HepG2 (cell line): ENCODE measurements at regions not wholly inside any gene's neighbourhood (a gene's known extent, or its start where the extent isn't known, plus 50 kb on each side); places are given as distances from the start of the nearest gene placed in this dataset.

Experiments used
- ATAC-seq: fragments of 200-7000 bp; cut with Tn5 transposase; 3 replicates; pipeline ENCODE4 v1.9.1; 2020; ENCODE audit warnings: mild to moderate bottlenecking, moderate library complexity
- BruUV-seq: library from RNA; stranded (reverse); fragments of 400-500 nt; replicated peaks from 2 replicates; lab custom pipeline; 2021; lab: Mats Ljungman, UMichigan
- CTCF ChIA-PET: fragments of 300-600 bp; formaldehyde crosslinking; extraction: SDS; loops from one replicate; lab custom pipeline; 2021; ENCODE audit warnings: low total read pairs, inconsistent platforms, low intra/inter-chr PET ratio; lab: Yijun Ruan, JAX
- POLR2A ChIA-PET: fragments of 350-600 bp; sonication (Branson Sonifier 250); formaldehyde crosslinking; loops from one replicate; lab custom pipeline; 2020; ENCODE audit warnings: antibody characterized with exemption, inconsistent platforms; lab: Yijun Ruan, JAX
- DNase-seq: peaks from one replicate; pipeline ENCODE4 v3.0.0-alpha.2; 2015; ENCODE audit warnings: low spot score
- FAIRE-seq: peaks from 3 replicates; lab custom pipeline; 2011; peaks lifted over from hg19 to GRCh38; lab: Jason Lieb, UNC
- H2AFZ ChIP-seq: one replicate; pipeline ENCODE4 v1.6.1; 2011; ENCODE audit warnings: low read length, inconsistent platforms
- H3K27ac ChIP-seq: fragments of 300-600 bp; 3 replicates; pipeline ENCODE4 v1.8.0; 2011; ENCODE audit warnings: mixed run types, mild to moderate bottlenecking, mixed read lengths, low read length, inconsistent platforms; ENCODE audit not compliant: insufficient read depth; ENCODE audit errors: extremely low read length
- H3K27me3 ChIP-seq, 2 experiments: fragments of 200-600 bp in 1 of 2; 2 replicates in 1 of 2; 3 replicates in 1 of 2; pipeline versions ENCODE4 v1.6.0 to v1.8.0; 2011; ENCODE audit warnings: low read length in 2 of 2, mild to moderate bottlenecking in 2 of 2, moderate library complexity in 2 of 2, inconsistent platforms in 1 of 2; ENCODE audit not compliant: insufficient read depth in 2 of 2, control insufficient read depth in 1 of 2
- H3K36me3 ChIP-seq, 2 experiments: fragments of 200-600 bp in 1 of 2; replicated peaks in 1 of 2; 2 replicates in 1 of 2; 3 replicates in 1 of 2; pipeline versions ENCODE4 v1.5.1 to v1.8.0; 2011; ENCODE audit warnings: low read length in 2 of 2, inconsistent platforms in 1 of 2; ENCODE audit not compliant: insufficient read depth in 2 of 2, control insufficient read depth in 1 of 2
- H3K4me1 ChIP-seq: 2 replicates; pipeline ENCODE4 v1.5.1; 2012; ENCODE audit warnings: low read length, inconsistent platforms; ENCODE audit not compliant: insufficient read depth
- H3K4me2 ChIP-seq: 2 replicates; pipeline ENCODE4 v1.6.0; 2011; ENCODE audit warnings: low read depth, low read length, inconsistent platforms
- H3K4me3 ChIP-seq, 3 experiments: fragments of 200-600 bp in 1 of 3; sonication (generic), shearing (Covaris generic) in 1 of 3; replicated peaks in 1 of 3; 2 replicates each; pipeline ENCODE4 v1.5.1; 2011 to 2016; ENCODE audit warnings: low read length in 3 of 3, inconsistent platforms in 2 of 3, low read depth in 2 of 3, mild to moderate bottlenecking in 2 of 3, control low read depth in 1 of 3, mixed read lengths in 1 of 3; ENCODE audit not compliant: insufficient read depth in 1 of 3
- H3K79me2 ChIP-seq: one replicate; pipeline ENCODE4 v1.6.1; 2011; ENCODE audit warnings: low read length, inconsistent platforms; ENCODE audit not compliant: insufficient read depth
- H3K9ac ChIP-seq: 2 replicates; pipeline ENCODE4 v1.6.0; 2011; ENCODE audit warnings: mild to moderate bottlenecking, low read depth, low read length, inconsistent platforms; ENCODE audit not compliant: insufficient read depth
- H3K9me3 ChIP-seq: 2 replicates; pipeline ENCODE4 v1.5.1; 2012; ENCODE audit warnings: mild to moderate bottlenecking, low read length
- H4K20me1 ChIP-seq: 2 replicates; pipeline ENCODE4 v1.6.0; 2011; ENCODE audit warnings: inconsistent platforms, mild to moderate bottlenecking, low read length, moderate library complexity; ENCODE audit not compliant: insufficient read depth
- HIVEP1 ChIP-seq: sonication (generic); formaldehyde crosslinking; IDR thresholded peaks from 2 replicates; pipeline ENCODE4 v1.4.0; 2020; ENCODE audit warnings: mild to moderate bottlenecking, missing genetic modification reagents
- JUND ChIP-seq: sonication (generic); formaldehyde crosslinking; IDR thresholded peaks from 2 replicates; pipeline ENCODE4 v1.8.0; 2022; ENCODE audit warnings: mild to moderate bottlenecking, missing genetic modification reagents
- MAFG ChIP-seq: sonication (generic); formaldehyde crosslinking; IDR thresholded peaks from 2 replicates; pipeline ENCODE4 v1.5.1; 2020; ENCODE audit warnings: mild to moderate bottlenecking, missing genetic modification reagents
- PAWR ChIP-seq: sonication (generic); formaldehyde crosslinking; IDR thresholded peaks from 2 replicates; pipeline ENCODE4 v1.4.0; 2020; ENCODE audit warnings: missing genetic modification reagents, mild to moderate bottlenecking, borderline replicate concordance
- PTBP1 ChIP-seq: fragments of 200-400 bp; formaldehyde crosslinking; IDR thresholded peaks from 2 replicates; pipeline ENCODE4 v1.6.1; 2018; ENCODE audit warnings: low read length, low read depth; ENCODE audit not compliant: poor library complexity, severe bottlenecking
- RBFOX2 ChIP-seq: fragments of 200-400 bp; formaldehyde crosslinking; IDR thresholded peaks from 2 replicates; pipeline ENCODE4 v1.6.1; 2017; ENCODE audit warnings: low read depth, mild to moderate bottlenecking, low read length
- SIN3B ChIP-seq: fragments of 150-350 bp; IDR thresholded peaks from 2 replicates; pipeline ENCODE4 v1.6.1; 2014; ENCODE audit warnings: low read length
- SP2 ChIP-seq: sonication (generic); formaldehyde crosslinking; IDR thresholded peaks from 2 replicates; pipeline ENCODE4 v1.5.1; 2020; ENCODE audit warnings: mild to moderate bottlenecking, missing genetic modification reagents
- SSRP1 ChIP-seq: IDR thresholded peaks from 2 replicates; pipeline ENCODE4 v1.6.1; 2016; ENCODE audit warnings: control low read depth
- TBP ChIP-seq: sonication (generic); formaldehyde crosslinking; IDR thresholded peaks from 2 replicates; pipeline ENCODE4 v1.5.0; 2020; ENCODE audit warnings: missing genetic modification reagents
- TBX3 ChIP-seq: fragments of 450-650 bp; IDR thresholded peaks from 2 replicates; pipeline ENCODE4 v1.6.1; 2017; ENCODE audit warnings: antibody characterized with exemption, mild to moderate bottlenecking, inconsistent platforms, borderline replicate concordance
- TCF7 ChIP-seq: sonication (generic); IDR thresholded peaks from 2 replicates; pipeline ENCODE4 v1.6.1; 2016; ENCODE audit warnings: antibody characterized with exemption, low read depth
- ZFP82 ChIP-seq: sonication (generic); formaldehyde crosslinking; IDR thresholded peaks from 2 replicates; pipeline ENCODE4 v1.5.1; 2020; ENCODE audit warnings: mild to moderate bottlenecking, missing genetic modification reagents, borderline replicate concordance
- ZMAT3 ChIP-seq: sonication (generic); formaldehyde crosslinking; conservative IDR thresholded peaks from 2 replicates; pipeline ENCODE4 v1.7.0; 2021; ENCODE audit warnings: missing genetic modification reagents
- ZNF143 ChIP-seq: sonication (generic); formaldehyde crosslinking; IDR thresholded peaks from 2 replicates; pipeline ENCODE4 v1.4.0; 2020; ENCODE audit warnings: missing genetic modification reagents
- ZNF264 ChIP-seq: sonication (generic); formaldehyde crosslinking; IDR thresholded peaks from 2 replicates; pipeline ENCODE4 v1.4.0; 2020; ENCODE audit warnings: missing genetic modification reagents
- ZNF333 ChIP-seq: sonication (generic); formaldehyde crosslinking; IDR thresholded peaks from 2 replicates; pipeline ENCODE4 v1.4.0; 2020; ENCODE audit warnings: mild to moderate bottlenecking, missing genetic modification reagents, borderline replicate concordance
- ZNF460 ChIP-seq: sonication (generic); formaldehyde crosslinking; IDR thresholded peaks from 2 replicates; pipeline ENCODE4 v1.5.1; 2020; ENCODE audit warnings: missing genetic modification reagents, mild to moderate bottlenecking, borderline replicate concordance
- ZNF761 ChIP-seq: sonication (generic); formaldehyde crosslinking; conservative IDR thresholded peaks from 2 replicates; pipeline ENCODE4 v1.4.0; 2020; ENCODE audit warnings: mild to moderate bottlenecking, missing genetic modification reagents
- ZNF841 ChIP-seq: sonication (generic); formaldehyde crosslinking; IDR thresholded peaks from 2 replicates; pipeline ENCODE4 v1.8.1; 2023; ENCODE audit warnings: missing genetic modification reagents, borderline replicate concordance
- ZNF850 ChIP-seq: sonication (generic); formaldehyde crosslinking; conservative IDR thresholded peaks from 2 replicates; pipeline ENCODE4 v1.9.0; 2021; ENCODE audit warnings: mild to moderate bottlenecking, missing genetic modification reagents
- WGBS: methylation state at CpG from one replicate; pipeline ENCODE4 v1.1.6; 2017; ENCODE audit warnings: low lambda C conversion rate; 5-methylcytosine and 5-hydroxymethylcytosine counted together
- in situ Hi-C: cut with HindIII; loops from 2 replicates; pipeline ENCODE4 v1.10.0; 2017; ENCODE audit warnings: low pct_unique_long_range_greater_than_20kb; ENCODE audit not compliant: extremely low pct_ligation_motif_present
- intact Hi-C: fragments of 100-400 bp; cut with micrococcal nuclease; formaldehyde crosslinking; loops from one replicate; pipeline ENCODE4 v1.10.0; 2022; ENCODE audit not compliant: unreplicated experiment
- TF ChIP-seq, protein P1 (sequence below): sonication (generic); formaldehyde crosslinking; IDR thresholded peaks from 2 replicates; pipeline ENCODE4 v1.4.0; 2020; ENCODE audit warnings: missing genetic modification reagents

DNA sequence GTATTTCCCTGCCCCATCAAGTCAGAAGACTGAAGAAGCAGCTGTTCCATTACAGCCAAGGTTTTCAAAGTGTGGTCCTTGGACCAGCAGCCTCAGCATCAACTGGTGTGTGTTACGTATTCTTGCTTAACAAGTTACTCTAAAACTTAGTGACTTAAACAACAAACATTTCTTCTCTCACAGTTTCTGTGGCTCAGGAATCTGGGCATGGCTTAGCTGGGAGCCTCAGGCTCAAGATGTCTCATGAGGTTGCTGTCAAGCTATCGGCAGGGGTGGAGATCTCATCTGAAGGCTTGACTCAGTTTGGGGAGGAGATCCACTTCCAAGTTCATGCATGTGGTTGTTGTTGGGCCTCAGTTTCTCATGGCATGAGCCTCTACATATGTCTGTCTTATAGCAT is 174.5 kb downstream of the KTN1 start:
- TF ChIP-seq ZNF460 (CRISPR knock-in tag) (no peak), MAFG (CRISPR knock-in tag) (no peak), ZNF333 (CRISPR knock-in tag) (no peak), ZNF264 (CRISPR knock-in tag) (no peak), SSRP1 (CRISPR knock-in tag) (no peak), ZNF850 (no peak), ZMAT3 (CRISPR knock-in tag) (no peak), TBX3 (no peak)
- no TSS peak for BruUV-seq
- POLR2A ChIA-PET = no interaction called here

DNA sequence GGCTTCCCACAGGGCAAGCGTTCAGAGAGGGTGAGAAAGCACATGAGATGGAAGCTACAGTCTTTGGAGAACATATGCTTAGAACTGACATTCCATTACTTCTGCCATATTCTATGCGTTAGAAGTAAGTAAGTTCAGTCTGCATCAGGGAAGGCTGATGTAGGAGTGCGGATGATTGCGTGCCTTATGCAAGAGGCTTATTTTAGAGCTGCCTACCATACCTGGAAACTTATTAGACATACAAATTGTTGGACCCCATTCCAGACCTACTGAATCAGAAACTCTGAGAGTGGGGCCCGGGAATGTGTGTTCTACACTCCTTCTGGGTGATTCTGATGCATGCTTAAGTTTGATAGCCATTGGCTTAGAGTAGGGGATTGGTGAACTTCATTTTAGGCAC is 174.9 kb downstream of the KTN1 start:
- Histone ChIP-seq H3K4me2 (no peak overlapping the region), H3K4me3 (no peak overlapping the region), H3K79me2 (no peaks in the 10 kb centered on the region), H3K4me1 (peaks cover 9% of the 10 kb centered on the region; the same call in 1 of the 2 replicates), H3K9me3 (no peaks in the 10 kb centered on the region), H3K9ac (no peak overlapping the region), H3K27ac (no peak overlapping the region), H3K36me3 (no peaks in the 10 kb centered on the region), H2AFZ (no peak overlapping the region), H3K27me3 (no peaks in the 10 kb centered on the region; a peak in 1 of 5 replicates), H4K20me1 (no peaks in the 10 kb centered on the region)
- no peak for DNase-seq
- FAIRE-seq = no peak
- in situ Hi-C loops (no loop called here), intact Hi-C loops (no loop called here)
- CTCF ChIA-PET = no interaction called here
- POLR2A ChIA-PET = no interaction called here
- BruUV-seq = no TSS peak
- no peak for ATAC-seq
- WGBS = 48% methylated on average over 5 of the region's 5 CpGs
- TF ChIP-seq PAWR (CRISPR knock-in tag) (no peak), TCF7 (no peak), PTBP1 (no peak), SIN3B (no peak), HIVEP1 (CRISPR knock-in tag) (no peak), ZNF761 (CRISPR knock-in tag) (no peak), ZNF841 (no peak), ZNF143 (CRISPR knock-in tag) (no peak), SP2 (CRISPR knock-in tag) (no peak), JUND (CRISPR knock-in tag) (no peak), RBFOX2 (no peak), ZFP82 (CRISPR knock-in tag) (no peak), ZNF264 (CRISPR knock-in tag) (no peak), TBP (CRISPR knock-in tag) (no peak)
- TF ChIP-seq, protein P1, sequence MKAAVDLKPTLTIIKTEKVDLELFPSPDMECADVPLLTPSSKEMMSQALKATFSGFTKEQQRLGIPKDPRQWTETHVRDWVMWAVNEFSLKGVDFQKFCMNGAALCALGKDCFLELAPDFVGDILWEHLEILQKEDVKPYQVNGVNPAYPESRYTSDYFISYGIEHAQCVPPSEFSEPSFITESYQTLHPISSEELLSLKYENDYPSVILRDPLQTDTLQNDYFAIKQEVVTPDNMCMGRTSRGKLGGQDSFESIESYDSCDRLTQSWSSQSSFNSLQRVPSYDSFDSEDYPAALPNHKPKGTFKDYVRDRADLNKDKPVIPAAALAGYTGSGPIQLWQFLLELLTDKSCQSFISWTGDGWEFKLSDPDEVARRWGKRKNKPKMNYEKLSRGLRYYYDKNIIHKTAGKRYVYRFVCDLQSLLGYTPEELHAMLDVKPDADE (CRISPR knock-in tag) = no peak

More for the DNA sequence above, 174.5 kb downstream of the KTN1 start:
- no peak for ATAC-seq
- H3K79me2 ChIP-seq = no peaks in the 10 kb centered on the region
- 4% methylated on average over 2 of the region's 2 CpGs for WGBS
- H3K4me3 ChIP-seq = no peak overlapping the region
- no peak overlapping the region for H3K4me2 ChIP-seq
- no peaks in the 10 kb centered on the region for H4K20me1 ChIP-seq
- no peaks in the 10 kb centered on the region for H3K9me3 ChIP-seq
- DNase-seq = no peak
- in situ Hi-C loops = no loop called here
- peaks cover 9% of the 10 kb centered on the region; the same call in 1 of the 2 replicates for H3K4me1 ChIP-seq
- no peak overlapping the region for H3K27ac ChIP-seq
- CTCF ChIA-PET = no interaction called here
- H3K27me3 ChIP-seq = no peaks in the 10 kb centered on the region; a peak in 1 of 5 replicates
- no peak for FAIRE-seq
- H2AFZ ChIP-seq = no peak overlapping the region
- H3K36me3 ChIP-seq = no peaks in the 10 kb centered on the region
- intact Hi-C loops = no loop called here
- no peak overlapping the region for H3K9ac ChIP-seq
